HG03520 (cell line): ENCODE measurements at regions not wholly inside any gene's neighbourhood (a gene's known extent, or its start where the extent isn't known, plus 50 kb on each side); places are given as distances from the start of the nearest gene placed in this dataset.
A peak's percentile ranks its signal among the peaks of the same experiment; 100 is the strongest.

Source experiments
- ATAC-seq: cut with Tn5 transposase; IDR thresholded peaks from one replicate; pipeline ENCODE4 v1.9.1; 2021; ENCODE audit warnings: mild to moderate bottlenecking, moderate library complexity; ENCODE audit not compliant: unreplicated experiment

GRCh38 chr11:93248602-93249001 is 50.8 kb upstream of the SLC36A4 start:
- no peak for ATAC-seq

- no peak for ATAC-seq
Observed at GRCh38 chr11:93249459-93250220, 51.8 kb upstream of the SLC36A4 start.

- ATAC-seq: no peak
Observed at GRCh38 chr11:93250326-93250725, 52.5 kb upstream of the SLC36A4 start.

- no peak for ATAC-seq
Observed at GRCh38 chr11:93251922-93252321, 54.1 kb upstream of the SLC36A4 start.

- no peak for ATAC-seq
Observed at GRCh38 chr11:93253111-93253510, 55.3 kb upstream of the SLC36A4 start.

GRCh38 chr11:93256623-93257022 is 58.8 kb upstream of the SLC36A4 start:
- ATAC-seq: no peak

GRCh38 chr11:93267383-93267782 is 63.2 kb upstream of the DEUP1 start:
- no peak for ATAC-seq

- ATAC-seq: no peak
Observed at GRCh38 chr11:93268287-93269040, 62.1 kb upstream of the DEUP1 start.

- ATAC-seq: no peak
Observed at GRCh38 chr11:93271596-93271995, 58.9 kb upstream of the DEUP1 start.

- no peak for ATAC-seq
Observed at GRCh38 chr11:93274851-93275250, 55.7 kb upstream of the DEUP1 start.

- no peak for ATAC-seq
Observed at GRCh38 chr11:93278976-93279375, 51.6 kb upstream of the DEUP1 start.

- peak; percentile 75 for ATAC-seq
Observed at GRCh38 chr11:93279851-93280347, 50.6 kb upstream of the DEUP1 start.
